ENCODE measurements at regions not wholly inside any gene's neighbourhood (a gene's known extent, or its start where the extent isn't known, plus 50 kb on each side); places are given as distances from the start of the nearest gene placed in this dataset.

GRCh38 chr13:55728247-55728646 lies 1412.5 kb upstream of the PRR20A start:
- Mint-ChIP-seq H3K9me3 (peaks cover 22% of the 10 kb centered on the region), H3K4me3 (no peak overlapping the region), H3K36me3 (ENCODE audit: insufficient read depth) (no peaks in the 10 kb centered on the region), H3K27ac (ENCODE audit: low read depth) (no peak overlapping the region), H3K4me1 (no peaks in the 10 kb centered on the region), H3K27me3 (no peaks in the 10 kb centered on the region)
- DNase-seq (ENCODE audit: low spot score in 2 of 2) = no peak
- no peak for ATAC-seq (replicated peaks; ENCODE audit: extremely low read depth, poor library complexity, severe bottlenecking)

- no peaks in the 10 kb centered on the region for H3K27me3 Mint-ChIP-seq
- H3K4me1 Mint-ChIP-seq = no peaks in the 10 kb centered on the region
- no peak for ATAC-seq (replicated peaks; ENCODE audit: extremely low read depth, poor library complexity, severe bottlenecking)
- peaks cover 20% of the 10 kb centered on the region for H3K9me3 Mint-ChIP-seq
- no peaks in the 10 kb centered on the region for H3K36me3 Mint-ChIP-seq (ENCODE audit: insufficient read depth)
- no peak for DNase-seq (ENCODE audit: low spot score in 2 of 2)
- H3K4me3 Mint-ChIP-seq = no peak overlapping the region
- no peak overlapping the region for H3K27ac Mint-ChIP-seq (ENCODE audit: low read depth)
These were observed 1394.9 kb upstream of the PRR20A start for GRCh38 chr13:55745828-55746227.

- no peak overlapping the region for H3K27ac Mint-ChIP-seq (ENCODE audit: low read depth)
- no peak overlapping the region for H3K4me3 Mint-ChIP-seq
- ATAC-seq (replicated peaks; ENCODE audit: extremely low read depth, poor library complexity, severe bottlenecking) (no peak), DNase-seq (ENCODE audit: low spot score in 2 of 2) (no peak)
- H3K36me3 Mint-ChIP-seq (ENCODE audit: insufficient read depth) = no peaks in the 10 kb centered on the region
- peaks cover 12% of the 10 kb centered on the region for H3K9me3 Mint-ChIP-seq
- H3K27me3 Mint-ChIP-seq = no peaks in the 10 kb centered on the region
- H3K4me1 Mint-ChIP-seq = no peaks in the 10 kb centered on the region
These were observed 1378.7 kb upstream of the PRR20A start for GRCh38 chr13:55761986-55762385.

- peaks cover 37% of the 10 kb centered on the region for H3K9me3 Mint-ChIP-seq
- ATAC-seq (replicated peaks; ENCODE audit: extremely low read depth, poor library complexity, severe bottlenecking) (no peak), DNase-seq (ENCODE audit: low spot score in 2 of 2) (no peak)
- H3K36me3 Mint-ChIP-seq (ENCODE audit: insufficient read depth) = no peaks in the 10 kb centered on the region
- no peaks in the 10 kb centered on the region for H3K27me3 Mint-ChIP-seq
- no peaks in the 10 kb centered on the region for H3K4me1 Mint-ChIP-seq
- no peak overlapping the region for H3K27ac Mint-ChIP-seq (ENCODE audit: low read depth)
- no peak overlapping the region for H3K4me3 Mint-ChIP-seq
These were observed 1363.1 kb upstream of the PRR20A start for GRCh38 chr13:55777612-55778011.

- H3K36me3 Mint-ChIP-seq (ENCODE audit: insufficient read depth) = peaks cover 2% of the 10 kb centered on the region
- H3K4me3 Mint-ChIP-seq = no peak overlapping the region
- H3K9me3 Mint-ChIP-seq = peaks cover 18% of the 10 kb centered on the region
- no peak for DNase-seq (ENCODE audit: low spot score in 2 of 2)
- no peaks in the 10 kb centered on the region for H3K27me3 Mint-ChIP-seq
- no peak overlapping the region for H3K27ac Mint-ChIP-seq (ENCODE audit: low read depth)
- no peaks in the 10 kb centered on the region for H3K4me1 Mint-ChIP-seq
- ATAC-seq (replicated peaks; ENCODE audit: extremely low read depth, poor library complexity, severe bottlenecking) = no peak
These were observed 1356.9 kb upstream of the PRR20A start for GRCh38 chr13:55783841-55784240.

GRCh38 chr13:55788548-55788947 lies 1352.2 kb upstream of the PRR20A start:
- Mint-ChIP-seq H3K9me3 (peaks cover 19% of the 10 kb centered on the region), H3K27ac (ENCODE audit: low read depth) (no peak overlapping the region), H3K4me1 (no peaks in the 10 kb centered on the region), H3K27me3 (no peaks in the 10 kb centered on the region), H3K36me3 (ENCODE audit: insufficient read depth) (peaks cover 2% of the 10 kb centered on the region), H3K4me3 (no peak overlapping the region)
- ATAC-seq (replicated peaks; ENCODE audit: extremely low read depth, poor library complexity, severe bottlenecking) (no peak), DNase-seq (ENCODE audit: low spot score in 2 of 2) (no peak)

- Mint-ChIP-seq H3K27me3 (no peaks in the 10 kb centered on the region), H3K27ac (ENCODE audit: low read depth) (no peak overlapping the region), H3K4me1 (no peaks in the 10 kb centered on the region), H3K4me3 (no peak overlapping the region), H3K36me3 (ENCODE audit: insufficient read depth) (peaks cover 2% of the 10 kb centered on the region), H3K9me3 (peaks cover 17% of the 10 kb centered on the region)
- ATAC-seq (replicated peaks; ENCODE audit: extremely low read depth, poor library complexity, severe bottlenecking) (no peak), DNase-seq (ENCODE audit: low spot score in 2 of 2) (no peak)
These were observed 1348.0 kb upstream of the PRR20A start for GRCh38 chr13:55792544-55793193.

GRCh38 chr13:55815458-55816033 lies 1325.2 kb upstream of the PRR20A start:
- Mint-ChIP-seq H3K27ac (ENCODE audit: low read depth) (no peak overlapping the region), H3K4me3 (no peak overlapping the region), H3K27me3 (no peaks in the 10 kb centered on the region), H3K4me1 (no peaks in the 10 kb centered on the region), H3K36me3 (ENCODE audit: insufficient read depth) (no peaks in the 10 kb centered on the region), H3K9me3 (no peaks in the 10 kb centered on the region)
- ATAC-seq (replicated peaks; ENCODE audit: extremely low read depth, poor library complexity, severe bottlenecking) (no peak), DNase-seq (ENCODE audit: low spot score in 2 of 2) (no peak)

- ATAC-seq (replicated peaks; ENCODE audit: extremely low read depth, poor library complexity, severe bottlenecking) (no peak), DNase-seq (ENCODE audit: low spot score in 2 of 2) (no peak)
- Mint-ChIP-seq H3K27ac (ENCODE audit: low read depth) (no peak overlapping the region), H3K9me3 (peaks cover 4% of the 10 kb centered on the region), H3K27me3 (no peaks in the 10 kb centered on the region), H3K4me3 (no peak overlapping the region), H3K36me3 (ENCODE audit: insufficient read depth) (no peaks in the 10 kb centered on the region), H3K4me1 (no peaks in the 10 kb centered on the region)
These were observed 1323.6 kb upstream of the PRR20A start for GRCh38 chr13:55816976-55817601.

GRCh38 chr13:55820817-55821216 lies 1319.9 kb upstream of the PRR20A start:
- ATAC-seq (replicated peaks; ENCODE audit: extremely low read depth, poor library complexity, severe bottlenecking) (no peak), DNase-seq (ENCODE audit: low spot score in 2 of 2) (no peak)
- no peak overlapping the region for H3K4me3 Mint-ChIP-seq
- no peak overlapping the region for H3K27ac Mint-ChIP-seq (ENCODE audit: low read depth)
- H3K27me3 Mint-ChIP-seq = no peaks in the 10 kb centered on the region
- H3K4me1 Mint-ChIP-seq = no peaks in the 10 kb centered on the region
- H3K9me3 Mint-ChIP-seq = peaks cover 5% of the 10 kb centered on the region
- H3K36me3 Mint-ChIP-seq (ENCODE audit: insufficient read depth) = no peaks in the 10 kb centered on the region

- no peaks in the 10 kb centered on the region for H3K36me3 Mint-ChIP-seq (ENCODE audit: insufficient read depth)
These were observed 1271.1 kb upstream of the PRR20A start for GRCh38 chr13:55869648-55870047.

GRCh38 chr13:55887561-55887960 lies 1253.2 kb upstream of the PRR20A start:
- H3K4me3 Mint-ChIP-seq = no peak overlapping the region
- peaks cover 14% of the 10 kb centered on the region for H3K9me3 Mint-ChIP-seq
- no peak overlapping the region for H3K27ac Mint-ChIP-seq (ENCODE audit: low read depth)
- DNase-seq (ENCODE audit: low spot score in 2 of 2) (no peak), ATAC-seq (replicated peaks; ENCODE audit: extremely low read depth, poor library complexity, severe bottlenecking) (no peak)
- H3K36me3 Mint-ChIP-seq (ENCODE audit: insufficient read depth) = no peaks in the 10 kb centered on the region
- no peaks in the 10 kb centered on the region for H3K27me3 Mint-ChIP-seq
- no peaks in the 10 kb centered on the region for H3K4me1 Mint-ChIP-seq

More at GRCh38 chr13:55869648-55870047, 1271.1 kb upstream of the PRR20A start:
- ATAC-seq (replicated peaks; ENCODE audit: extremely low read depth, poor library complexity, severe bottlenecking) = no peak
- Mint-ChIP-seq H3K9me3 (peaks cover 20% of the 10 kb centered on the region), H3K4me3 (no peak overlapping the region), H3K27ac (ENCODE audit: low read depth) (no peak overlapping the region), H3K27me3 (no peaks in the 10 kb centered on the region), H3K4me1 (no peaks in the 10 kb centered on the region)
- DNase-seq (ENCODE audit: low spot score in 2 of 2) = no peak

GRCh38 chr13:55893540-55893939 lies 1247.2 kb upstream of the PRR20A start:
- H3K27ac Mint-ChIP-seq (ENCODE audit: low read depth) = no peak overlapping the region
- no peaks in the 10 kb centered on the region for H3K4me1 Mint-ChIP-seq
- H3K9me3 Mint-ChIP-seq = peaks cover 14% of the 10 kb centered on the region
- H3K36me3 Mint-ChIP-seq (ENCODE audit: insufficient read depth) = no peaks in the 10 kb centered on the region
- no peak for DNase-seq (ENCODE audit: low spot score in 2 of 2)
- ATAC-seq (replicated peaks; ENCODE audit: extremely low read depth, poor library complexity, severe bottlenecking) = no peak
- no peaks in the 10 kb centered on the region for H3K27me3 Mint-ChIP-seq
- no peak overlapping the region for H3K4me3 Mint-ChIP-seq

Data from central memory CD8-positive, alpha-beta T cell (primary cell).